HEK293T (cell line): ENCODE measurements at regions not wholly inside any gene's neighbourhood (a gene's known extent, or its start where the extent isn't known, plus 50 kb on each side); places are given as distances from the start of the nearest gene placed in this dataset.

Experiments used
- ARNT ChIP-seq: fragments of 450-650 bp; IDR thresholded peaks from 2 replicates; pipeline ENCODE4 v1.6.1; 2017; ENCODE audit warnings: mild to moderate bottlenecking
- BHLHE40 ChIP-seq: fragments of 450-650 bp; IDR thresholded peaks from 2 replicates; pipeline ENCODE4 v1.6.1; 2016; ENCODE audit warnings: mild to moderate bottlenecking, moderate library complexity, borderline replicate concordance
- ELF4 ChIP-seq: fragments of 450-650 bp; IDR thresholded peaks from 2 replicates; pipeline ENCODE4 v1.6.1; 2017; ENCODE audit warnings: antibody characterized with exemption
- HDGF ChIP-seq: fragments of 450-650 bp; IDR thresholded peaks from 2 replicates; pipeline ENCODE4 v1.6.1; 2017; ENCODE audit warnings: antibody characterized with exemption, borderline replicate concordance
- L3MBTL2 ChIP-seq: fragments of 450-650 bp; conservative IDR thresholded peaks from 2 replicates; pipeline ENCODE4 v1.6.1; 2016; ENCODE audit warnings: mild to moderate bottlenecking
- TF ChIP-seq, protein P1 (sequence below): fragments of 450-650 bp; IDR thresholded peaks from 2 replicates; pipeline ENCODE4 v1.6.1; 2016

GRCh38 chr7:68309271-68309670 is 1289.0 kb upstream of the AUTS2 start:
- TF ChIP-seq BHLHE40 (no peak), ARNT (no peak), L3MBTL2 (no peak), HDGF (no peak), ELF4 (no peak)
- TF ChIP-seq, protein P1, sequence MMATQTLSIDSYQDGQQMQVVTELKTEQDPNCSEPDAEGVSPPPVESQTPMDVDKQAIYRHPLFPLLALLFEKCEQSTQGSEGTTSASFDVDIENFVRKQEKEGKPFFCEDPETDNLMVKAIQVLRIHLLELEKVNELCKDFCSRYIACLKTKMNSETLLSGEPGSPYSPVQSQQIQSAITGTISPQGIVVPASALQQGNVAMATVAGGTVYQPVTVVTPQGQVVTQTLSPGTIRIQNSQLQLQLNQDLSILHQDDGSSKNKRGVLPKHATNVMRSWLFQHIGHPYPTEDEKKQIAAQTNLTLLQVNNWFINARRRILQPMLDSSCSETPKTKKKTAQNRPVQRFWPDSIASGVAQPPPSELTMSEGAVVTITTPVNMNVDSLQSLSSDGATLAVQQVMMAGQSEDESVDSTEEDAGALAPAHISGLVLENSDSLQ: no peak
